SK-N-MC (cell line): ENCODE measurements at regions not wholly inside any gene's neighbourhood (a gene's known extent, or its start where the extent isn't known, plus 50 kb on each side); places are given as distances from the start of the nearest gene placed in this dataset.
"Not testable (repeated sequence)": the region's sequence is repeated elsewhere in the genome, so short reads cannot be mapped to it uniquely, and the experiment has no call there.

Source experiments
- DNase-seq: peaks from one replicate; pipeline ENCODE4 v3.0.0-alpha.2; 2011; ENCODE audit warnings: low read depth, low spot score
- H3K27ac ChIP-seq: fragments of 200-600 bp; sonication (generic); 2 replicates; pipeline ENCODE4 v1.5.1; 2016; ENCODE audit warnings: mixed run types
- H3K36me3 ChIP-seq: fragments of 200-600 bp; sonication (generic); 2 replicates; pipeline ENCODE4 v1.6.1; 2017; ENCODE audit warnings: antibody characterized with exemption, low read length, mixed read lengths; ENCODE audit not compliant: insufficient read depth
- H3K4me3 ChIP-seq: fragments of 200-600 bp; sonication (generic); 2 replicates; pipeline ENCODE4 v1.5.1; 2016
- H3K9ac ChIP-seq: fragments of 200-600 bp; sonication (generic); 2 replicates; pipeline ENCODE4 v1.8.0; 2017; ENCODE audit warnings: mixed run types, mixed read lengths; ENCODE audit not compliant: insufficient read length
- H3K9me3 ChIP-seq: fragments of 200-600 bp; sonication (generic); 2 replicates; pipeline ENCODE4 v1.6.1; 2017; ENCODE audit warnings: low read depth, mild to moderate bottlenecking, antibody characterized with exemption, low read length, moderate library complexity, mixed read lengths
- EZH2 ChIP-seq: fragments of 200-600 bp; sonication (generic); IDR thresholded peaks from one replicate; pipeline ENCODE4 v1.6.1; 2017; ENCODE audit warnings: antibody characterized with exemption
- FOXP2 ChIP-seq: optimal IDR thresholded peaks from 2 replicates; pipeline ENCODE3; 2011; ENCODE audit warnings: mild to moderate bottlenecking, moderate library complexity; ENCODE audit not compliant: insufficient read depth; ENCODE audit errors: extremely low read length, control extremely low read depth
- POLR2AphosphoS5 ChIP-seq: IDR thresholded peaks from 2 replicates; pipeline ENCODE4 v1.6.1; 2012; ENCODE audit warnings: mild to moderate bottlenecking, low read depth, low read length, borderline replicate concordance

GRCh38 chr11:8766043-8766987 is 83.7 kb downstream of the RPL27A start:
- Histone ChIP-seq H3K9ac (no peak overlapping the region), H3K9me3 (no peaks in the 10 kb centered on the region), H3K4me3 (no peak overlapping the region), H3K36me3 (no peaks in the 10 kb centered on the region), H3K27ac (no peak overlapping the region)
- no peak for DNase-seq
- TF ChIP-seq POLR2AphosphoS5 (no peak), FOXP2 (no peak), EZH2 (no peak)

GRCh38 chr11:8766988-8767374 is 84.4 kb downstream of the RPL27A start:
- Histone ChIP-seq H3K27ac (no peak overlapping the region), H3K36me3 (no peaks in the 10 kb centered on the region), H3K4me3 (no peak overlapping the region), H3K9me3 (no peaks in the 10 kb centered on the region), H3K9ac (no peak overlapping the region)
- TF ChIP-seq EZH2: no peak
- TF ChIP-seq FOXP2: no peak
- no peak for TF ChIP-seq POLR2AphosphoS5
- DNase-seq: no peak

GRCh38 chr11:8767466-8768142 is 85.0 kb downstream of the RPL27A start:
- Histone ChIP-seq H3K27ac (no peak overlapping the region), H3K9ac (no peak overlapping the region), H3K36me3 (no peaks in the 10 kb centered on the region), H3K9me3 (no peaks in the 10 kb centered on the region), H3K4me3 (no peak overlapping the region)
- no peak for DNase-seq
- TF ChIP-seq EZH2: no peak
- no peak for TF ChIP-seq POLR2AphosphoS5
- TF ChIP-seq FOXP2: no peak

GRCh38 chr11:8768625-8769333 is 86.2 kb downstream of the RPL27A start:
- Histone ChIP-seq H3K27ac (no peak overlapping the region), H3K36me3 (no peaks in the 10 kb centered on the region), H3K9me3 (no peaks in the 10 kb centered on the region), H3K4me3 (no peak overlapping the region), H3K9ac (no peak overlapping the region)
- DNase-seq: no peak
- no peak for TF ChIP-seq FOXP2
- no peak for TF ChIP-seq POLR2AphosphoS5
- TF ChIP-seq EZH2: no peak

- H3K9ac ChIP-seq: no peak overlapping the region
- no peaks in the 10 kb centered on the region for H3K9me3 ChIP-seq
- no peak overlapping the region for H3K27ac ChIP-seq
- no peak overlapping the region for H3K4me3 ChIP-seq
- TF ChIP-seq FOXP2 (no peak), POLR2AphosphoS5 (no peak), EZH2 (no peak)
- H3K36me3 ChIP-seq: no peaks in the 10 kb centered on the region
- DNase-seq: no peak
Measured at GRCh38 chr11:8772571-8773519, 90.3 kb downstream of the RPL27A start.

- no peak overlapping the region for H3K4me3 ChIP-seq
- H3K36me3 ChIP-seq: no peaks in the 10 kb centered on the region
- TF ChIP-seq EZH2: no peak
- TF ChIP-seq FOXP2: no peak
- no peak for TF ChIP-seq POLR2AphosphoS5
- no peak for DNase-seq
- H3K9ac ChIP-seq: no peak overlapping the region
- H3K27ac ChIP-seq: no peak overlapping the region
- H3K9me3 ChIP-seq: no peaks in the 10 kb centered on the region
Measured at GRCh38 chr11:8773916-8774539, 91.4 kb downstream of the RPL27A start.

- H3K27ac ChIP-seq: not testable (repeated sequence)
Measured at GRCh38 chr11:8774916-8775315, 92.3 kb downstream of the RPL27A start.

More at GRCh38 chr11:8774916-8775315, 92.3 kb downstream of the RPL27A start:
- not testable (repeated sequence) for H3K9ac ChIP-seq, DNase-seq, H3K9me3 ChIP-seq, H3K36me3 ChIP-seq, H3K4me3 ChIP-seq
